ENCODE measurements at regions not wholly inside any gene's neighbourhood (a gene's known extent, or its start where the extent isn't known, plus 50 kb on each side); places are given as distances from the start of the nearest gene placed in this dataset.

- H3K4me3 ChIP-seq (ENCODE audit: low read depth, low read length), result no peak overlapping the region
- Mint-ChIP-seq H3K4me3 (ENCODE audit: unreplicated experiment) (no peak overlapping the region), H3K27ac (ENCODE audit: unreplicated experiment) (no peak overlapping the region), H3K36me3 (ENCODE audit: insufficient read depth, unreplicated experiment) (no peaks in the 10 kb centered on the region), H3K4me1 (ENCODE audit: low read depth, unreplicated experiment) (peaks cover 3% of the 10 kb centered on the region), H3K27me3 (ENCODE audit: insufficient read depth, unreplicated experiment) (no peaks in the 10 kb centered on the region), H3K9me3 (ENCODE audit: unreplicated experiment) (peaks cover 11% of the 10 kb centered on the region)
- H3K9me3 ChIP-seq, result no peaks in the 10 kb centered on the region
- ChIA-PET CTCF (no interaction called here), POLR2A (no interaction called here)
- no peak for DNase-seq
- TF ChIP-seq CTCF (IDR thresholded peaks at IDR 0.05; ENCODE audit: insufficient read depth in 1 of 2, low read depth in 1 of 2, low read length in 1 of 2, severe bottlenecking in 1 of 2, unreplicated experiment in 1 of 2), result no peak
- no peaks in the 10 kb centered on the region for H3K36me3 ChIP-seq (ENCODE audit: control insufficient read depth, insufficient read depth, low read length)
- BruUV-seq (replicated peaks), result no TSS peak
- intact Hi-C loops (cut with micrococcal nuclease; ENCODE audit: unreplicated experiment), result no loop called here
- H3K4me1 ChIP-seq, result no peaks in the 10 kb centered on the region
- no peaks in the 10 kb centered on the region for H3K27me3 ChIP-seq (replicated peaks; ENCODE audit: control insufficient read depth, insufficient read depth, low read length)
Measured at GRCh38 chr7:22610263-22610662, 110.3 kb upstream of the STEAP1B start.

GRCh38 chr7:22607180-22607579 is 107.2 kb upstream of the STEAP1B start:
- intact Hi-C loops (cut with micrococcal nuclease; ENCODE audit: unreplicated experiment), result no loop called here
- POLR2A ChIA-PET, result no interaction called here
- no TSS peak for BruUV-seq (replicated peaks)

GRCh38 chr7:22604246-22604645 is 104.3 kb upstream of the STEAP1B start:
- no peak overlapping the region for H3K4me3 Mint-ChIP-seq (ENCODE audit: unreplicated experiment)
- ChIA-PET CTCF (interaction anchor here (1.4 kb wide), 1 partner anchor 17 kb away, joined by 3 read pairs; no protein-coding TSS in a partner anchor), POLR2A (no interaction called here)
- intact Hi-C loops (cut with micrococcal nuclease; ENCODE audit: unreplicated experiment), result no loop called here
- H3K4me3 ChIP-seq (ENCODE audit: low read depth, low read length), result no peak overlapping the region
- no peaks in the 10 kb centered on the region for H3K27me3 Mint-ChIP-seq (ENCODE audit: insufficient read depth, unreplicated experiment)
- no peak overlapping the region for H3K27ac Mint-ChIP-seq (ENCODE audit: unreplicated experiment)
- peaks cover 5% of the 10 kb centered on the region for H3K4me1 Mint-ChIP-seq (ENCODE audit: low read depth, unreplicated experiment)
- H3K9me3 Mint-ChIP-seq (ENCODE audit: unreplicated experiment), result no peaks in the 10 kb centered on the region
- DNase-seq, result no peak
- H3K27me3 ChIP-seq (replicated peaks; ENCODE audit: control insufficient read depth, insufficient read depth, low read length), result no peaks in the 10 kb centered on the region
- H3K4me1 ChIP-seq, result no peaks in the 10 kb centered on the region
- no TSS peak for BruUV-seq (replicated peaks)
- no peaks in the 10 kb centered on the region for H3K36me3 ChIP-seq (ENCODE audit: control insufficient read depth, insufficient read depth, low read length)
- no peaks in the 10 kb centered on the region for H3K9me3 ChIP-seq
- TF ChIP-seq CTCF (IDR thresholded peaks at IDR 0.05; ENCODE audit: insufficient read depth in 1 of 2, low read depth in 1 of 2, low read length in 1 of 2, severe bottlenecking in 1 of 2, unreplicated experiment in 1 of 2), result no peak
- H3K36me3 Mint-ChIP-seq (ENCODE audit: insufficient read depth, unreplicated experiment), result no peaks in the 10 kb centered on the region

More at GRCh38 chr7:22607180-22607579, 107.2 kb upstream of the STEAP1B start:
- no peaks in the 10 kb centered on the region for H3K27me3 Mint-ChIP-seq (ENCODE audit: insufficient read depth, unreplicated experiment)
- no peak overlapping the region for H3K4me3 Mint-ChIP-seq (ENCODE audit: unreplicated experiment)
- H3K4me1 Mint-ChIP-seq (ENCODE audit: low read depth, unreplicated experiment), result peaks cover 5% of the 10 kb centered on the region
- CTCF ChIA-PET, result no interaction called here
- no peaks in the 10 kb centered on the region for H3K9me3 ChIP-seq
- no peaks in the 10 kb centered on the region for H3K36me3 ChIP-seq (ENCODE audit: control insufficient read depth, insufficient read depth, low read length)
- H3K36me3 Mint-ChIP-seq (ENCODE audit: insufficient read depth, unreplicated experiment), result no peaks in the 10 kb centered on the region
- H3K27ac Mint-ChIP-seq (ENCODE audit: unreplicated experiment), result no peak overlapping the region
- H3K4me3 ChIP-seq (ENCODE audit: low read depth, low read length), result no peak overlapping the region
- no peaks in the 10 kb centered on the region for H3K4me1 ChIP-seq
- H3K27me3 ChIP-seq (replicated peaks; ENCODE audit: control insufficient read depth, insufficient read depth, low read length), result no peaks in the 10 kb centered on the region
- no peaks in the 10 kb centered on the region for H3K9me3 Mint-ChIP-seq (ENCODE audit: unreplicated experiment)
- DNase-seq, result no peak
- TF ChIP-seq CTCF (IDR thresholded peaks at IDR 0.05; ENCODE audit: insufficient read depth in 1 of 2, low read depth in 1 of 2, low read length in 1 of 2, severe bottlenecking in 1 of 2, unreplicated experiment in 1 of 2), result no peak

Data from Caco-2 (cell line).